ENCODE measurements at regions not wholly inside any gene's neighbourhood (a gene's known extent, or its start where the extent isn't known, plus 50 kb on each side); places are given as distances from the start of the nearest gene placed in this dataset.
A peak's percentile ranks its signal among the peaks of the same experiment; 100 is the strongest.

DNA sequence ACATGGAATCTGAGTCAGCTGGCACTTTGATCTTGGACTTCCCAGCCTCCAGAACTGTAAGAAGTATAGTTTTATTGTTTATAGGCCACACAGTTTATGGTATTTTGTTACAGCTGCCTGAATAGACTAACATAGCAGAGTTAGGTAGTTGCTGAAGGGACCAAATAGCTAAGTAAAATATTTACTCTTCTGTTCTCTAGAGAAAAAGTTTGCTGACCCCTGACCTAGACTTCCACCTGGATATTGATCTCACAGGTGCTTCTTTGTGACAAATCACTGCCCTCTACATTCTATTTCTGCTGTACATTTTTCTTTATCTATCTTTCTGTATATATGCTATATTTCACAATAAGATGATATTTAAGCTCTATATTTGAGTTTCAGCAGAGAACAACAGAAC is 212.5 kb downstream of the CSNK2A3 start:
- DNase-seq (ENCODE audit: low read depth, low spot score): no peak

GRCh38 chr11:11137339-11137738 is 215.7 kb downstream of the CSNK2A3 start:
- no peak for DNase-seq (ENCODE audit: low read depth, low spot score)

GRCh38 chr11:11135820-11136476 is 217.1 kb downstream of the CSNK2A3 start:
- peak; percentile 27 for DNase-seq (ENCODE audit: low read depth, low spot score)

- no peak for DNase-seq (ENCODE audit: low read depth, low spot score)
Observed at GRCh38 chr11:11129118-11129517, 223.9 kb downstream of the CSNK2A3 start.

DNA sequence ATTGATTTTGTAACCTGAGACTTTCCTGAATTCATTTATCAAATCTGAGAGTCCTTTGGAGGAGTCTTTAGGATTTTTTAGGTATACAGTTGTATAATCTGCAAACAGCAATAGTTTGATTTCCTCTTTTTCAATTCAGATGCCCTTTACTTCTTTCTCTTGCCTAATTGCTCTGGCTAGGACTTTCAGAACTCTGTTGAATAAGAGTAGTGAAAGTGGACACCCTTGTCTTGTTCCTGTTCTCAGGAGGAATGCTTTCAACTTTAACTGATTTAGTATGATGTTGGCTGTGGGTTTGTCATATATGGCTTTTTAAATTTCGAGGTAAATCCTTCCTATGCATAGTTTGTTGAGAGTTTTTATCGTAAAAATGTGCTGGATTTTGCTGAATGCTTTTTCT is 227.4 kb downstream of the CSNK2A3 start:
- no peak for DNase-seq (ENCODE audit: low read depth, low spot score)

DNA sequence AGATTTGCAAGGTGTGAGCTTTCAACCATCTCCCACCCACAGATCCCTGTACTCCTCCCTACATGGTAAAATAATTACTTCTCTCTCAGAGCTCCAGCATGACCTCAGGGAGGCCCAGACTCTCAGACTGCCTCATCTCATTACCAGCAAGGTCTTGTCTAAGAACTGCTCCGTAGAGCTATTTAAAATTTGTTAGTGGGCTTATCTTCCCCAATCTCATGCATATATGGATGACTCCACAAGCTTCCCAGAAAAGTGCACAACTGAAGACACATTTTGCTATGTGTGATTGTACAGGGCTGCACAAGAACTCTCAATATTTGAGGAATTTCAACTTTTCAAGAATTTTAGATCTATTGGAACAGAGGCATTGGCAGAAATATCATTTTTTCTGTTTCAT is 230.3 kb downstream of the CSNK2A3 start:
- DNase-seq (ENCODE audit: low read depth, low spot score): peak; percentile 17

- DNase-seq (ENCODE audit: low read depth, low spot score): no peak
Observed at GRCh38 chr11:11119917-11120316, 233.1 kb downstream of the CSNK2A3 start.

GRCh38 chr11:11117730-11118129 is 235.3 kb downstream of the CSNK2A3 start:
- DNase-seq (ENCODE audit: low read depth, low spot score): no peak

GRCh38 chr11:11115475-11115874 is 237.6 kb downstream of the CSNK2A3 start:
- DNase-seq (ENCODE audit: low read depth, low spot score): no peak

DNA sequence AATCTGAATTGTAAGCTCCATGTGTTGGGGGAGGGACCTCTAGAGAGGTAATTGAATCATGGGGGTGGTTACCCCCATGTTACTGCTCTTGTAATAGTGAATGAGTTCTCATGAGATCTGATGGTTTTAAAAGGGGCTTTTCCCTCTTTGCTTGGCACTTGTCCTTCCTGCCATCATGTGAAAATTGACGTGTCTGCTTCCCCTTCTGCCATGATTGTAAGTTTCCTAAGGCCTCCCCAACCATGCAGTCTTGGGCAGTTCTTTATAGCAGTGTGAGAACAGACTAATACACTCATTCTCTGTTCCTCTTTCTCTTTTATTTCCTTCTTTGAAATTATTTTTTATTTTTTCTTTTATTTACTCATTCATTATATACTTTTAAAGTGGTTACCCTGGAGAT is 239.4 kb downstream of the CSNK2A3 start:
- DNase-seq (ENCODE audit: low read depth, low spot score): no peak

DNA sequence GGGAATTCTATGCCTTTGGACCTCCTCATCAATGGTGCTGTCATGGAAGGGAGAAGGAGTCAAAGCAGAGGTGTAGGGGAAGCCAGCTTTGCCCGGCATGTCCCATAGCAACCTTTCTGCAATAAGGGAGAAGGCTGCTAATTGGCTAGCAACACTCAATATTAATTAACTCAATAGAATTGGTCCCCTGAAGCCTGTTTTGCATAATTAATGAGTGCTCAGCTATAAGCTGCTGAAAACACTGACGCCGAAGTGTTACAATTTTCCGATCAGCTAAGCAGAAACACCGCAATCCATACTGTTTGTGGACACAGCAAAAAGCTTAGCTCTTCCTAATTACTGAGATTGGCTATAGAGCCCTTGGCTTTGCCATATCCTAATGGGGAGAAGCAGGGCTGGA is 245.0 kb downstream of the CSNK2A3 start:
- DNase-seq (ENCODE audit: low read depth, low spot score): no peak

- no peak for DNase-seq (ENCODE audit: low read depth, low spot score)
Observed at GRCh38 chr11:11107076-11107723, 245.8 kb downstream of the CSNK2A3 start.

DNA sequence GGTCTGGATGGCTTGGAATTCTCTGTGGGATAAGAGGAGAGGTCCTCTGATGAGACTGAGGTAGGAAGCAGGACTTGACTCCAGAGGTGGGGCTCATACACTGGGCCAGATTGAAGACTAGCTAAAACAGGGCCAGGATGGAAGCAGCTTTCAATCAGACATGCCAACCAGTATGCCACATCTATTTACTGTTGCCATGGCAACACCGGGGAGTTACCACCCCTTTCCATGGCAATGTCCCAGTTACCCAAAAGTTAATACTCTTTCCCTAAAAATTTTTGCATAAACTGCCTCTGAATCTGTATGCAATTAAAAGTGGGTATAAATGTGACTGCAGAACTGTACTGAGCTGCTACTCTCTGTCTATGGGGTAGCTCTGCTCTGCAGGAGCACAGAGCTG is 247.5 kb upstream of the ZBED5 start:
- DNase-seq (ENCODE audit: low read depth, low spot score): no peak

GRCh38 chr11:11095831-11096723 is 238.2 kb upstream of the ZBED5 start:
- no peak for DNase-seq (ENCODE audit: low read depth, low spot score)

DNA sequence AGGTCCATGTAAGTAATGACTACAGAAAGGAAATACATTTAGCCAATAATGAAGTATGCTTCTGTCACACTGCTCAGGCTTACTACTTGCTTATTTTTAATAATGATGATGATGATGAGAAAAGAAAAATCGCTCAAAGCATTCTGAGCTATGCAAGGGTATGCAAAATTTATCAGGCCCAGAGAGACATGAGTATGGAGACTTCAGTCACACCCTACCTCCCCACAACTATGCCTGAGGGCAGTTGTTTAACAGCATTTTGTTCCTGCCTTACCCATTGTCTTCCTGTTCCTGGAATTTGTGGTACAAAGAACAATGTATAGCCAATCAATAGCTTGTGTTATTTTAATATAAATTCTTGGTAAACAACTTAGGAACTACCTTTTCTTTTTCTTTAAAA is 232.6 kb upstream of the ZBED5 start:
- no peak for DNase-seq (ENCODE audit: low read depth, low spot score)

GRCh38 chr11:11089805-11090204 is 232.0 kb upstream of the ZBED5 start:
- no peak for DNase-seq (ENCODE audit: low read depth, low spot score)

DNA sequence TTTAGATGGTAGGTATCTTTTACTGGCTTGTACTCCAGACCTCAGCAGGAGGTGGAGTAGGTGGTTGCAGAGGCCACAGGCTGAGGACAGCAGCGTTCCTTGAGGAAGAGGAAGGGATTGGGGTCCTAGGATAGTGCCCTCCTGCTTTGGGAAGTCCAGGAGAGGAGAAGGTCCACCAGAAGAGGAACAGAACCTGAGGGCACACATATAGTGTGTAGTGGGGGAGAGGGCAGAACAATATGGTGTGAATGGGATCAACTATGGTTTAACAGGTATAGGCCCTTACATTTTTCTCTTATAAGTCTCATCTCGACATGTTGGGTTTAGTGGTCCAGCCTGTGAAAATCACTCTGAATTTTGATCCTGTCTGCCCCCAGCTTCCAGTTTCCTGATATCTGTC is 229.1 kb upstream of the ZBED5 start:
- no peak for DNase-seq (ENCODE audit: low read depth, low spot score)

- no peak for DNase-seq (ENCODE audit: low read depth, low spot score)
Observed at GRCh38 chr11:11085580-11085979, 227.7 kb upstream of the ZBED5 start.

DNA sequence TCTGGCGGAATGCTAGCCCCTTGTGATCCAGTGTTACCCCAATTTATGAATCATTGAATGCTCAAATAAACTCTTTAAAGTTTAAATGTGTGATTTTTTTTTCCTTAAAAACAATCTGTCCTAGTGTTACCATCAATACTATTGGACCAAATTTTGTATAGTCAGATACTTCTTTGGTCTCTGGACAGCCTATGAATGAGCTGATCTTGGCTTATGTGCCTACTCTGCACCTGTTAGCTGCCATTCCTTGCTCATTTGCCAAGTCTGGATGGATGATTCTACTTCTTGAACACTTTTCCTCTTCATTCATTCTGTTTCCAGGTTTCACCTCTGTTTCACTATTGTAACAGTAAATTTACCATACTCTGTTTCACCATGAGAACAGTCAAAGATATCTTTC is 226.5 kb upstream of the ZBED5 start:
- DNase-seq (ENCODE audit: low read depth, low spot score): no peak

DNA sequence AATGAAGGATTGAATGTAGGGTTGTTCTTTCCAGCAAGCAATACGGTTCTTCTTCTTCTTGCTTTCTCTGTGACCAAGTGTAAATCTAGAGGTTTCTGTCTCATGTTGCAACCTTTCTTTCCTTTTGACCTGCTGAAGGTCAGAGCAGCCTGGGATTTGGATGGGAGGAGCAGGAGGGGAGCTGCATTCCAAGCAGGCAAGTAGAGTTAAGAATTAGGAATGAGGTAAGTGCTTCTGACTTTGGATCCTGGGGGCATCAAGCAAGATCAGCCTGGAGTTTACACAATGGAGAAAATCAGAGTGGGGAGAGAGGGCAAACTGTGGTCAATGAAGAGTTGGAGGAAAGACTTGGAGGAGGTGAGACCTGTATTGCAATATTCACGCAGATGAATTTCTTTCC is 225.6 kb upstream of the ZBED5 start:
- peak; percentile 67 for DNase-seq (ENCODE audit: low read depth, low spot score)

DNA sequence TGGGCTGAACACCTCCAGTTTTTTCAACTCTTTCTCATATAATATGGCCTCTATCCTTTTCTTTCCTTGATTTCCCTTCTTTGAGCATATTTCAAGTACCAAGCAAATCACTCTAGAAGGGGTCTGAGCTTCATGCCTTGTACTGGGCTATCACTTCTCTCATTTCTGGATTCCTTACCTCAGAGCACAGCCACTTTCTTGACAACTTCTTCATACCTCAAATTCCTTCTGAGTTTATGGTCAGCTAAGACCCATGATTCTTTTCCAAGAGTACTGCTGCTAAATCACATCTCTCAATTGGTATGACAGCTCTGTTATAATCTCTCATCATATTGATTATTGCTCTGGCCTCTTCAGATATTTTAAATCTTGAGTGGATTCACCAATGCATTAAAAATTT is 224.8 kb upstream of the ZBED5 start:
- no peak for DNase-seq (ENCODE audit: low read depth, low spot score)

- DNase-seq (ENCODE audit: low read depth, low spot score): peak; percentile 18
Observed at GRCh38 chr11:11081776-11082175, 223.9 kb upstream of the ZBED5 start.

- DNase-seq (ENCODE audit: low read depth, low spot score): no peak
Observed at GRCh38 chr11:11081288-11081687, 223.4 kb upstream of the ZBED5 start.
